T47D (cell line): ENCODE measurements at regions not wholly inside any gene's neighbourhood (a gene's known extent, or its start where the extent isn't known, plus 50 kb on each side); places are given as distances from the start of the nearest gene placed in this dataset.

Experiments used
- DNase-seq, 2 experiments: peaks; one replicate each; pipeline versions ENCODE4 v3.0.0 to v3.0.0-alpha.2; 2011 to 2012; ENCODE audit warnings: low read depth in 1 of 2, low spot score in 1 of 2
- JUND ChIP-seq: IDR thresholded peaks from 2 replicates; pipeline ENCODE4 v1.6.1; 2012; ENCODE audit warnings: low read depth
- in situ Hi-C: cut with HindIII; loops from 2 replicates; pipeline ENCODE4 v1.10.0; 2016; ENCODE audit warnings: low sequenced_read_pairs, low pct_unique_long_range_greater_than_20kb

GRCh38 chr12:68491204-68491960 lies 119.3 kb upstream of the RAP1B start:
- in situ Hi-C loops, result no loop called here
- DNase-seq, result no peak
- no peak for TF ChIP-seq JUND

- in situ Hi-C loops, result no loop called here
- no peak for TF ChIP-seq JUND
- DNase-seq, result no peak
Observed at GRCh38 chr12:68495336-68496070, 115.2 kb upstream of the RAP1B start.

- in situ Hi-C loops, result no loop called here
- DNase-seq, result no peak
Observed at GRCh38 chr12:68497107-68497506, 113.6 kb upstream of the RAP1B start.

DNA sequence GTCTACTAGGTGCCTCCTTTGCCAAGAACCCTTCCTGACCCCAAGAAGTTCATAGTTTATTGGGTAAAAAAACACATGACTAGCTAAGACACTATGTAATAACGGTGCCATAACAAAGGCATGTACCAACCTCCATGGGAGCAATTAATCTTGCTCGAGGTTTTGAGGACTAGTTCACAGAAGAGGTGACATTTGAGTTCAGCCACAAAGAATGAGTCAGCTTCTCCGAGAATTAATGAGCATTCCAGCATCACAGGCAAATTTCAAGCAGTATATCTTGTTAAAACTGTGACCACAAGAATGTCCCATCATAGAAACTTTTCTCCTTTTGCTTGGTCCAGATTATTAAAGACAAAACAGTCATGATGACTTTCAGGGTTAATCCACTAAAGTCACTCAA lies 113.0 kb upstream of the RAP1B start:
- no peak for TF ChIP-seq JUND
- no peak for DNase-seq
- in situ Hi-C loops, result no loop called here

More at GRCh38 chr12:68497107-68497506, 113.6 kb upstream of the RAP1B start:
- TF ChIP-seq JUND, result no peak

DNA sequence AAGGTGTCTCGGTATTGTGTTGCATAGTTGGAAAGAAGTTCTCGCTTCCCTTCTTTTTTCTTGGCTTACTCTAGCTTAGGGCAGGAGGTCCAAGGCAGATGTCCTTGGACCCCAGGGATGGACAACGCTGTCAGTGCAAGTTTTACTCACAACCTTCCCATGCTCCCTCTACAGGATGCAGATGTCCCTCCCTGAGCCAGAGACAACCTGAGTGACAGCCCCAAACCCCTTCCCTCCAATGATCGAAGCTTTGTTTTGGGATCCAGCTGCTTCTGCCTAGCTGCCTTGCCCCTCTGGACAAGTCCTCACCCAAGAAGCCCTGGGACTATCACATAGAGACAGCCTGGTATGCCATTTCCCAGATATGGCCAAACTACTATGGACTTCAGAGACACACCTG lies 112.0 kb upstream of the RAP1B start:
- TF ChIP-seq JUND, result no peak
- no peak for DNase-seq
- in situ Hi-C loops, result no loop called here

- no peak for DNase-seq
- in situ Hi-C loops, result no loop called here
- TF ChIP-seq JUND, result no peak
Observed at GRCh38 chr12:68499616-68500015, 111.1 kb upstream of the RAP1B start.

GRCh38 chr12:68501226-68501625 lies 109.5 kb upstream of the RAP1B start:
- no peak for DNase-seq
- no peak for TF ChIP-seq JUND
- in situ Hi-C loops, result no loop called here

GRCh38 chr12:68505970-68506369 lies 104.7 kb upstream of the RAP1B start:
- DNase-seq, result no peak
- TF ChIP-seq JUND, result no peak
- in situ Hi-C loops, result no loop called here

DNA sequence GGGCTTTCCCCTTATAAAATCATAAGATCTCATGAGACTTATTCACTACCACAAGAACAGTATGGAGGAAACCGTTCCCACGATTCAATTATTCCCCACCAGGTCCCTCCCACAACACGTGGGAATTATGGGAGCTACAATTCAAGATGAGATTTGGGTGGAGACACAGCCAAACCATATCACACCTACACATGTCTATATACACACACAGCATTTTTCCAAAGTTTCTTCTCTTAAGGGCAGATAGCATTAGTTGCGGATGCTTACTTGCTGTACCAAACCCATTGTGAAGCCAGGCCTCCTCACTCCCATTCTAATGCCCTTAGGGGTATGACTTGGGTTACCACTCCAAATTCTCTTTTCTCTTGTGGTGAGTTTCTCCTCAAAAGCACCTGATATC lies 104.1 kb upstream of the RAP1B start:
- in situ Hi-C loops, result no loop called here
- no peak for DNase-seq
- no peak for TF ChIP-seq JUND

DNA sequence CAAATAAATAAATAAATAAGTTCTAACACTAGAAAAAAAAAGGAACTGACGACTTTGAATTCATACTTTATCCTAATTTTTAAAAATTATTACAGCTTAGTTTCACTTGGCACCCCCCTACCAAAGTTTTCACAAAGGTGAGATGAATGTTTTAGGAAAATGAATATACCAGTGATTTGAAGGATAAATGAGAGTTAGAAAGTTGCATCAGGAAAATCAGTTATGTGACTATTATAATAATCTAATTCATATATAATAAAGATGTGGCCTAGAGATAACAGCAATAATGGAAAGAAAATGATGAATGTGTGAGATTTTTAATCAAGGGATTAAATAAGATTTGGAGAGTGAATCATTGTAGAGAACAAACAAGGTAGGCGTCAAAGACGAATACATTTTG lies 103.0 kb upstream of the RAP1B start:
- no peak for DNase-seq
- TF ChIP-seq JUND, result no peak
- in situ Hi-C loops, result no loop called here

DNA sequence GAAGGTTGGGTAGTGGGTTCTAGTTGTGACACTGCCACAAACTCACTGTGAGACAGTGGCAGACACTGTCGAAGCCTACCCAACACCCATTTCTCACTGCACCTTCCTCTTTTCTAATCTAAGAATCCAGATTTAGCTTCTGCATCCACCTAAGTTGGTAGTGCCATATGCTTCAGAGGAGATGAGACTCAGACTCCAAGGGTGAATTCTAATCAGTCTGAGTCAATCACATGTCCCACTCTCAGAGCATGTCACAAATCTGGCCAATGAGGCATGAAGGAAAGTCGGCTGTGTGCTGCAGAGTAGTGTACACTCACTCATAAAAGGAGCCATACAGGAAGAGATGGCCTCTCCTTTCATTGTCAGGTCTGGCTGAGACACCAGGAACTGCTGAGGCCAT lies 102.1 kb upstream of the RAP1B start:
- no peak for TF ChIP-seq JUND
- no peak for DNase-seq
- in situ Hi-C loops, result no loop called here

DNA sequence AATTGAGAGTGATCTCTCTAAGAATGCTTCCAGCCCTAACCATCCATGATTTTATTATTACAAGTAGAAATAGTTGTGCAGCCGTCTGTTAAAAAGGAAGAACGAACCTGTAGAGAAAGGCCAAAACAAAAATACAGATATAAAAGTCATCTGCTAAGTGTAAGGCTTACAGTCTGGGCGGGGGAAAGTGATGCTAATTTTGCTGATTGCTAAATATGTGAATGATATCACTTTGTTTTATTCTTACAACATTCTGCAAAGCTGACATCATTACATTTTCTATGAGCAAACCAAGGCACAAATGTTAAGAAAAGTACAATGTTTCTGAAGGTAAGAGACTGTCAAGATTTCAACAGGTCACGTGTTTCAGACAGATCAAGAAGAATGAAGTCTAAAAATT lies 101.5 kb upstream of the RAP1B start:
- in situ Hi-C loops, result no loop called here
- no peak for DNase-seq
- no peak for TF ChIP-seq JUND

- DNase-seq, result no peak
- in situ Hi-C loops, result no loop called here
- no peak for TF ChIP-seq JUND
Observed at GRCh38 chr12:68510397-68510796, 100.3 kb upstream of the RAP1B start.

- in situ Hi-C loops, result no loop called here
- TF ChIP-seq JUND, result no peak
- DNase-seq, result no peak
Observed at GRCh38 chr12:68514807-68515411, 95.8 kb upstream of the RAP1B start.
